ENCODE measurements at regions not wholly inside any gene's neighbourhood (a gene's known extent, or its start where the extent isn't known, plus 50 kb on each side); places are given as distances from the start of the nearest gene placed in this dataset.
"Not testable (repeated sequence)": the region's sequence is repeated elsewhere in the genome, so short reads cannot be mapped to it uniquely, and the experiment has no call there.

DNA sequence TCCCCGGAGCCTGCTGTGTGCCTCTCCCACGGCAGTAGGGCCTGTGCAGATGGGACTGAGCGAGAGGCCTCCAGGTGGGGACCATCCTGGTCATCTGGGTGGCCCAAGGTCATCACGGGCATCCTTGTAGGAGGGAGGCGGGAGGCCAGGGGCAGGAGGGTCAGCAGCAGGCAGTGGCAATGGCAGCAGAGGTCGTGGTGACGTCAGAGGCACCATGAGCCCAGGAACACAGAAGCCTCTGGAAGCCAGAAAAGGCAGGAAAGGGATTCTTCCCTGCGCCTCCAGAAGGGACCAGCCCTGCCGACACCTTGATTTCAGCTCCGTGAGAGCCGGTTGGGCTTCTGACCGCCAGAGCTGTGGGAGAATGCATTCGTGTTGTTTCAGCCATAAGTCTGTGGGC lies 190.3 kb downstream of the BANP start:
- POLR2A ChIA-PET = no interaction called here

DNA sequence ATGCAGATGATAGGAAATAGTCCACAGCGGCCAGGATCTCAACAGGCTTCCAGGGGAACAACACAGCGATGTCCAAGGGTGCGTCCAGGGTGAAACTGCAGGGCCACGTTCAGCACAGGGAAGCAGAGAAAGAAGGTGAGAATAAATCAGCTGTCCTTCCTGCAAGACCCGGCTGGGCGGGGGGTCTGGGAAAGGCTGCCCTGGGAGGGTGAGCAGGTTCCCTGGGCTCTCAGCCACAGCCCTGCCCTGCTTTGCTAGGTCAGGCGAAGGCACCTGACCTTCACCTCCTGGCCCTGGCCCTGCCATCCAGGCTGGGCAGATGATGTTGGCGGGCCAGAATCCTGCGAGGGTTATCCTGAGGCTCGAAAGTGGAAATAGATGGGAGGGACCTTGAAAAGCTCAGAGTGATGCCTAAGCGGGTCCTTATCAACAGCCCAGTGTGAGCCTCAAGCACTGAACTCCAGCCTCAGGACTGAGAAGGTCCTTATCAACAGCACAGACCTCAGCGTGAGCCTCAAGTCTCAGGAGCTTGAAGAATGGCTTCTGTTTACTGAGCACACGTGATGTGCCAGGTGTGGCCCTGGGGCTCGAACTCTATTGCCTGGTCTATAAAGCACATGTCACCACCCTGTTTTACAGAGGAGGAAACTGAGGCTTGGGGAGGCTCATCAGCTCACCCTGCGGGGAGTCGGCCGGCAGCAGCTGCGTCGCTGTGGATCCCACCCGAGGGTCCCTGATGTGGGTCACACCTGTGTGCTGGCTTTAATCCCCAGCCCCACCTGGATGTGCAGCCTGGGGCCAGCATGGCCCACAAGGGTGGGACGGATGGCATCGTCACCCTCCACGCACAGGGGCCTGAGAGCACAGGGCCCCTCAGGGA lies 191.1 kb downstream of the BANP start:
- POLR2A ChIA-PET; DNase-seq; H3K27ac Mint-ChIP-seq; H3K4me3 Mint-ChIP-seq; H3K4me1 Mint-ChIP-seq; H3K36me3 Mint-ChIP-seq; H3K27me3 Mint-ChIP-seq; ATAC-seq (ENCODE audit: low read depth); H3K9me3 Mint-ChIP-seq: not testable (repeated sequence)

More for the DNA sequence above, 190.3 kb downstream of the BANP start:
- Mint-ChIP-seq H3K27ac (no peak overlapping the region), H3K36me3 (no peaks in the 10 kb centered on the region), H3K9me3 (peaks cover 7% of the 10 kb centered on the region), H3K4me3 (no peak overlapping the region), H3K4me1 (no peaks in the 10 kb centered on the region), H3K27me3 (no peaks in the 10 kb centered on the region)
- DNase-seq (no peak), ATAC-seq (ENCODE audit: low read depth) (no peak)

DNA sequence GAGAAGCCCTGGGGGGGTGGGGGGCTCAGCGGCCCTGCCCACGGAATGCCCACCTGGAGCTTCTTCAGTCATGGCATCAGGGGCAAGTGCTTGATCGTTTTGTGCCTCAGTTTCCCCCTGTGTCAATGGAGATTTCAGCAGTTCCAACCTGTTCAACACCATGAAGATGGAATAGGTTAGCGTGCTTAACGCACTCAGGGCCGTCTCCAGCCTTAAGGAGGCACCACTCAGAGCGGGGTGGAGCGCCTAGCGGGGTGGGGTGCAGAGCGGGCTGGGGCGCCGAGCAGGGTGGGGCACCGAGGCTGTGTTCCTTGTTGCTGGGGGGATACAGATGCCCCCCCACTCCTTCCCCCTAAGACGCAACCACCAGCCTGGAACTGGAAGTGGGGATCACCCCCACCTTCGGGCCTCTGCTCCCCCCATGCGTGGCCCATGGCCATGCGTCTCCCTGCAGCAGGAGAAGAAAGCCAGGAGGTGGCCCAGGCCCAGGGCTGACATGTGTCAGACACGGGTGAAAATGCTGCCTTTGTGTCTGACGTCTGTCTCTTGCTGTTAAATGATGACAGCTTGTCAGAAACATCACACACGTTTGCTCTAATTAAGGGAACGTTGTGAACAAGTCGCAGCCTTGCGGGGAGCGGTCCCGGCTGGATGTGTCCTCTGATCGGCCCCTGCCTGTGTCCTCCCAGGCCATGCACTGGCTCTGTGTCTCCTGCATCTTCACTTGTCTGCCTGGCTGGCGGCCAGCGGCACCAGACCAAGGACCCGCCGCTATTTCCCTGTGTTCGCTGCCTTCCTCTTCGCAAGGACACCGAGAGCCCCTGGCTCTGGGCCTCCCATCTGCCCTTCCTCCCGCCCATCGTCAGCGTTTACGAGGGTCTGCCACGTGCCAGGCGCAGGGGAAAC lies 192.1 kb downstream of the BANP start:
- H3K4me1 Mint-ChIP-seq; H3K36me3 Mint-ChIP-seq; DNase-seq; H3K27me3 Mint-ChIP-seq; H3K27ac Mint-ChIP-seq; H3K9me3 Mint-ChIP-seq; ATAC-seq (ENCODE audit: low read depth); H3K4me3 Mint-ChIP-seq; POLR2A ChIA-PET: not testable (repeated sequence)

GRCh38 chr16:88144028-88144511 lies 192.8 kb downstream of the BANP start:
- H3K4me3 Mint-ChIP-seq = no peak overlapping the region
- H3K4me1 Mint-ChIP-seq = no peaks in the 10 kb centered on the region
- no peaks in the 10 kb centered on the region for H3K9me3 Mint-ChIP-seq
- POLR2A ChIA-PET = no interaction called here
- H3K36me3 Mint-ChIP-seq = no peaks in the 10 kb centered on the region
- DNase-seq = no peak
- no peak overlapping the region for H3K27ac Mint-ChIP-seq
- H3K27me3 Mint-ChIP-seq = no peaks in the 10 kb centered on the region
- no peak for ATAC-seq (ENCODE audit: low read depth)

GRCh38 chr16:88145376-88145775 lies 194.1 kb downstream of the BANP start:
- DNase-seq; H3K36me3 Mint-ChIP-seq; H3K27ac Mint-ChIP-seq; H3K9me3 Mint-ChIP-seq; ATAC-seq (ENCODE audit: low read depth); POLR2A ChIA-PET; H3K27me3 Mint-ChIP-seq; H3K4me3 Mint-ChIP-seq; H3K4me1 Mint-ChIP-seq: not testable (repeated sequence)

DNA sequence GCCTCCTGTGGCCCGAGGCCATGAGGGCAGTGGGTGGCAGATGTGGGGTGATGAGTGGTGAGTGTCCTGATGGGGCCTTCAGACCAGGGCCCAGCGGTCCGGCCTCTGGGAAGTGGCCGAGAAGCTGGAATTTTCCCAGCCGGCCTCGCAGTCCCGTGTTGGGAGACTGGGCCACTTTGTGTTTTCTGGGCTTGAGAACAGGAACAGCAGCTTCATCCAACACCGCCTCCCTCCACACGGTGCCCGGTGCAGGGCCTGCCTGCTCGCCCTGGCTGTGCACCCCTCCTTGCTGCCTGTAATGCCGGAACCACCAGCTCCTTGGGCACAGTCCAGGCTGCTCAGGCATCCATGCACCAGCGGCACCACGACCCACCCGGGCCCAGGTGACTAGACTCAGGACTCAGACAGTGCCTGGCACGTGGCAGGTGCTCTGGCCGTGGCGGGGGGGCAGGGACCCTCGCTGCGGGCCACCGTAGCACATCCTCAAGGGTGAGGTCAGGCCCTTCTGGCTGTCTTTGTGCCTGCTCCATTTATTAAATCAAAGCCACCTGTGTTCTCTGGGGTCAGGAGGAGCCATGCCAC lies 194.7 kb downstream of the BANP start:
- H3K4me3 Mint-ChIP-seq; H3K27ac Mint-ChIP-seq; H3K9me3 Mint-ChIP-seq; ATAC-seq (ENCODE audit: low read depth); H3K36me3 Mint-ChIP-seq; POLR2A ChIA-PET; H3K4me1 Mint-ChIP-seq; DNase-seq; H3K27me3 Mint-ChIP-seq: not testable (repeated sequence)

DNA sequence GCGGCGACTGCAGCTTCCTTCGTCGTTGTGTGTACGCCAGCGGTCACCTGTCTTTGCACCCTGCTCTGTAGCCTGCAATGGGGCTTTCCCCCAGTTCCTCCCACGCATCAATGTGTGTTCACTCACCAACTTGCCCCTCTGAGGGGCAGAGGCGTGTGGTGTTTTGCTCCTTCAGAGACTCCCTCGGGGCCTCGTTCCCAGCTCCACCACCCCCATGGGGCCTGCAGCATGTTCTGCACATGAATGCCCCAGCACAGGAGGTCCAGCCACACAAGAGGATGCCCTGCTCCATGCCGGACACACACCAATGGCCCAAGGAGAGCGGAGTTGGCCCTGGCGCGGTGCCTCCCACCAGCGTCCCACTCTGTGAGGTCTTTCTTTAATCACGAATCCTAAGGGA lies 196.8 kb downstream of the BANP start:
- H3K27ac Mint-ChIP-seq; H3K4me1 Mint-ChIP-seq; H3K9me3 Mint-ChIP-seq; H3K36me3 Mint-ChIP-seq; DNase-seq; ATAC-seq (ENCODE audit: low read depth); POLR2A ChIA-PET; H3K4me3 Mint-ChIP-seq; H3K27me3 Mint-ChIP-seq: not testable (repeated sequence)

DNA sequence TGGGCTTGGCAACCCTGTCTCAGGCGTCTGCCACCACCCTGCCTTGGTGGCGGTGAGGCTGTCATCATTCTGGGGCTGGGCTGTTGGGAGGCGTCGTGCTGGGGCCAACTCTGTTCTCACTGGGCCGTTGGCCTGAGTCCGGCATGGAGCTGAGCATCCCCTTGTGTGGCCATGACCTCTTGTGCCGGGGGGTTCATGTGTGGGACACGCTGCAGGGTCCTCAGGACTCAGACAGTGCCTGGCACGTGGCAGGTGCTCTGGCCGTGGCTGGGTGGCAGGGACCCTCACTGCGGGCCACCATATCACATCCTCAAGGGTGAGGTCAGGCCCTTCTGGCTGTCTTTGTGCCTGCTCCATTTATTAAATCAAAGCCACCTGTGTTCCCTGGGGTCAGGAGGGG lies 197.4 kb downstream of the BANP start:
- H3K27me3 Mint-ChIP-seq; H3K4me1 Mint-ChIP-seq; H3K36me3 Mint-ChIP-seq; H3K4me3 Mint-ChIP-seq; H3K9me3 Mint-ChIP-seq; POLR2A ChIA-PET; ATAC-seq (ENCODE audit: low read depth); H3K27ac Mint-ChIP-seq; DNase-seq: not testable (repeated sequence)

DNA sequence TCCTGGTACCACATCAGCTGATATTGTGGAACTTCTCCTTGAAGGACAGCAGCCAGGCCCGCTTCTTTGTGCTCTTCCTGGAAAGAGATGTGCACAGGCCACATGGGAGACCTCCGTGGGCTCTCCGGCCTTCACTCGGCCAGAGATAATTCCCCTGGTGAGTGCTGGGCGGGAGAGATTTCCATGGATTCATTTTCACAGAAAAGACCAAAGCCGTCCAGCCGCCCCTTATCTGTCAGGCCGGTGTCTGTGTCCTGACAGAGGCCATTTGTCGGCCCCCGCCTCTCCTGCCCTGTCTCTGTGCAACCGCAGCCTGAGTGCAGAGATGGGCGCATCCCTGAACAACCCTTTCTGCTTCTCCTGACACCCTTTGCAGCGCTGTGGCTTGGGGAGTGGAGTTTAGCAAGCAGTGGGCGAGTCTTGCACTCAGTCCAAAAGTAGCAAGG lies 197.9 kb downstream of the BANP start:
- H3K27me3 Mint-ChIP-seq; H3K27ac Mint-ChIP-seq; ATAC-seq (ENCODE audit: low read depth); H3K36me3 Mint-ChIP-seq; POLR2A ChIA-PET; H3K9me3 Mint-ChIP-seq; DNase-seq; H3K4me1 Mint-ChIP-seq; H3K4me3 Mint-ChIP-seq: not testable (repeated sequence)

GRCh38 chr16:88149663-88150062 lies 198.4 kb downstream of the BANP start:
- H3K4me1 Mint-ChIP-seq; H3K9me3 Mint-ChIP-seq; H3K36me3 Mint-ChIP-seq; H3K27me3 Mint-ChIP-seq; H3K27ac Mint-ChIP-seq; ATAC-seq (ENCODE audit: low read depth); POLR2A ChIA-PET; DNase-seq; H3K4me3 Mint-ChIP-seq: not testable (repeated sequence)

DNA sequence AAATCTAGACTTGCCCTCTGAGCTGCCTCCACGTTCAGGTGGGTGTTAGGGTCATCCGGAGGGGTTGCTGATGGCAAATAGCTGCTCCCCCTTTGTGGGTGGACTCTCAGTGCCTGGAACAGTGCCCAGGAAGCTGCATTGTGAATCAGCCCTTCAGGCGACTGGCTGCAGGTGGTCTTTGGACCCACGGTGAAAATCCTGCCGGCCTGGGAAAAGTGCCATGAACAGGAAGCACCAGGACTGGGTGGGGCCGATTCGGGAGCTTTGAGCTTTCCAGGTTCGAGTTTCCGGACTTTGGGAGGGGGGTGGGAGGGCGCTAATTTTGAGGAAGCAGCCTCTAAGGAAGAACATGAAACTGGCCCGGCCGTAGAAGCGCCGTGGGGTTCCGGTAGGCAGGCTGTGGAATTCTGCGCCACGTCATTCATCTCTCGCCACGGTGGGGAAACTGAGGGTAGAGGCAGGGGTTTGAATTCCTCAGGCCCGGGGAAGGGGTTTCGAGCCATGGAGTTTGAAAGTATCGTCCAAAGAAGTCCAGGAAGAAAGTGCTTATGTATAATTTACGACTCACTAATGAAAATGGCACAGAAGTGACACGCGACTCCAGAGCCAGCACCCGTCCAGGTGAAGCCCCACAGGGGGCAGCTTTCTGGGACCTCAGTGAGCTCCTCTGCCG lies 199.4 kb downstream of the BANP start:
- H3K36me3 Mint-ChIP-seq; POLR2A ChIA-PET; H3K27me3 Mint-ChIP-seq; H3K4me1 Mint-ChIP-seq; H3K4me3 Mint-ChIP-seq; H3K9me3 Mint-ChIP-seq; H3K27ac Mint-ChIP-seq; ATAC-seq (ENCODE audit: low read depth); DNase-seq: not testable (repeated sequence)

GRCh38 chr16:88151129-88151499 lies 199.9 kb downstream of the BANP start:
- H3K27me3 Mint-ChIP-seq; H3K9me3 Mint-ChIP-seq; H3K4me3 Mint-ChIP-seq; DNase-seq; H3K4me1 Mint-ChIP-seq; POLR2A ChIA-PET; H3K27ac Mint-ChIP-seq; ATAC-seq (ENCODE audit: low read depth); H3K36me3 Mint-ChIP-seq: not testable (repeated sequence)

Measured in activated naive CD8-positive, alpha-beta T cell treated with anti-CD3 and anti-CD28 coated beads, Interleukin-2, amount 10 ng/mL, durations not matched to agents 7 days and 5 days (primary cell).